K562 (cell line): ENCODE measurements at regions not wholly inside any gene's neighbourhood (a gene's known extent, or its start where the extent isn't known, plus 50 kb on each side); places are given as distances from the start of the nearest gene placed in this dataset.

Source experiments
- CBFA2T3 ChIP-seq: fragments of 450-650 bp; IDR thresholded peaks from 2 replicates; pipeline ENCODE4 v1.6.1; 2017
- CBX2 ChIP-seq: fragments of 200-600 bp; sonication (generic); IDR thresholded peaks from one replicate; pipeline ENCODE4 v1.6.1; 2012; ENCODE audit warnings: mild to moderate bottlenecking, low read length, inconsistent platforms; ENCODE audit not compliant: insufficient read depth, poor library complexity, severe bottlenecking
- CC2D1A ChIP-seq: fragments of 450-650 bp; IDR thresholded peaks from 2 replicates; pipeline ENCODE4 v1.6.1; 2017; ENCODE audit warnings: mild to moderate bottlenecking
- CEBPG ChIP-seq, 3 experiments: fragments of 200-800 bp in 1 of 3; sonication (Bioruptor generic) in 1 of 3; sonication (generic) in 1 of 3; formaldehyde crosslinking in 1 of 3; IDR thresholded peaks in 2 of 3; conservative IDR thresholded peaks in 1 of 3; 2 replicates each; pipeline versions ENCODE4 v1.6.1 to v1.8.0; 2016 to 2022; ENCODE audit warnings: missing compliant biosample characterization in 2 of 3, missing genetic modification characterization in 2 of 3, mild to moderate bottlenecking in 1 of 3, missing genetic modification reagents in 1 of 3
- CHCHD3 ChIP-seq: fragments of 250-450 bp; sonication (Bioruptor Pico); IDR thresholded peaks from 2 replicates; pipeline ENCODE4 v2.1.2; 2022; ENCODE audit warnings: mild to moderate bottlenecking
- EZH2 ChIP-seq: IDR thresholded peaks from 2 replicates; pipeline ENCODE4 v1.6.1; 2012; ENCODE audit warnings: low read depth, mild to moderate bottlenecking, inconsistent platforms, low read length, borderline replicate concordance
- FIP1L1 ChIP-seq: fragments of 200-400 bp; formaldehyde crosslinking; IDR thresholded peaks from 2 replicates; pipeline ENCODE4 v1.6.1; 2018; ENCODE audit warnings: mild to moderate bottlenecking, low read depth, low read length; ENCODE audit not compliant: poor library complexity, severe bottlenecking
- GABPA ChIP-seq: fragments of 200-800 bp; sonication (Bioruptor generic); conservative IDR thresholded peaks from 2 replicates; pipeline ENCODE4 v1.6.1; 2016; ENCODE audit warnings: low read depth, missing genetic modification characterization, missing compliant biosample characterization
- HDAC2 ChIP-seq: fragments of 450-650 bp; IDR thresholded peaks from 2 replicates; pipeline ENCODE4 v1.6.1; 2016; ENCODE audit warnings: mild to moderate bottlenecking
- HNRNPUL1 ChIP-seq: fragments of 200-400 bp; formaldehyde crosslinking; IDR thresholded peaks from 2 replicates; pipeline ENCODE4 v1.6.1; 2017; ENCODE audit warnings: low read length
- KHSRP ChIP-seq: fragments of 450-650 bp; IDR thresholded peaks from 2 replicates; pipeline ENCODE4 v1.6.1; 2017
- LARP7 ChIP-seq: fragments of 450-650 bp; IDR thresholded peaks from 2 replicates; pipeline ENCODE4 v1.6.1; 2016
- MBD2 ChIP-seq: sonication (generic); IDR thresholded peaks from 2 replicates; pipeline ENCODE4 v1.6.1; 2016; ENCODE audit warnings: low read depth, borderline replicate concordance
- NFRKB ChIP-seq: fragments of 450-650 bp; IDR thresholded peaks from 2 replicates; pipeline ENCODE4 v1.6.1; 2016; ENCODE audit warnings: low read depth
- RFX1 ChIP-seq: fragments of 450-650 bp; IDR thresholded peaks from 2 replicates; pipeline ENCODE4 v1.6.1; 2016; ENCODE audit warnings: mild to moderate bottlenecking, moderate library complexity
- RHOXF2B ChIP-seq: fragments of 250-450 bp; sonication (Bioruptor Pico); conservative IDR thresholded peaks from 2 replicates; pipeline ENCODE4 v1.5.1; 2021
- TAF15 ChIP-seq: fragments of 200-400 bp; formaldehyde crosslinking; IDR thresholded peaks from 2 replicates; pipeline ENCODE4 v1.6.1; 2017; ENCODE audit warnings: mild to moderate bottlenecking, low read depth, low read length, moderate library complexity
- TFAM ChIP-seq: fragments of 250-450 bp; sonication (Bioruptor Pico); conservative IDR thresholded peaks from 2 replicates; pipeline ENCODE4 v1.5.0; 2021; ENCODE audit warnings: mild to moderate bottlenecking, moderate library complexity
- ZNF212 ChIP-seq: fragments of 450-650 bp; formaldehyde crosslinking; IDR thresholded peaks from 2 replicates; pipeline ENCODE4 v1.4.0; 2020; ENCODE audit warnings: mild to moderate bottlenecking
- ZNF76 ChIP-seq: fragments of 250-450 bp; sonication (Bioruptor Pico); IDR thresholded peaks from 2 replicates; pipeline ENCODE4 v1.4.0; 2020; ENCODE audit warnings: mild to moderate bottlenecking, moderate library complexity, borderline replicate concordance
- ZNF830 ChIP-seq: fragments of 250-450 bp; sonication (Bioruptor Pico); IDR thresholded peaks from 2 replicates; pipeline ENCODE4 v1.5.0; 2021; ENCODE audit warnings: mild to moderate bottlenecking
- TF ChIP-seq, protein P1 (sequence below), 3 experiments: fragments of 200-800 bp in 1 of 3; fragments of 250-450 bp in 1 of 3; fragments of 450-650 bp in 1 of 3; sonication (Bioruptor Pico) in 1 of 3; sonication (Bioruptor generic) in 1 of 3; formaldehyde crosslinking in 1 of 3; IDR thresholded peaks; 2 replicates each; pipeline versions ENCODE4 v1.6.1 to v1.8.0; 2016 to 2022; ENCODE audit warnings: mild to moderate bottlenecking in 2 of 3, missing genetic modification characterization in 2 of 3, missing compliant biosample characterization in 1 of 3, moderate library complexity in 1 of 3
- TF ChIP-seq, protein P2 (sequence below): sonication (generic); formaldehyde crosslinking; IDR thresholded peaks from 2 replicates; pipeline ENCODE4 v1.8.1; 2022; ENCODE audit warnings: missing genetic modification reagents
- TF ChIP-seq, protein P3 (sequence below): fragments of 450-650 bp; formaldehyde crosslinking; conservative IDR thresholded peaks from 2 replicates; pipeline ENCODE4 v1.4.0; 2022; ENCODE audit warnings: mild to moderate bottlenecking, missing genetic modification characterization

DNA sequence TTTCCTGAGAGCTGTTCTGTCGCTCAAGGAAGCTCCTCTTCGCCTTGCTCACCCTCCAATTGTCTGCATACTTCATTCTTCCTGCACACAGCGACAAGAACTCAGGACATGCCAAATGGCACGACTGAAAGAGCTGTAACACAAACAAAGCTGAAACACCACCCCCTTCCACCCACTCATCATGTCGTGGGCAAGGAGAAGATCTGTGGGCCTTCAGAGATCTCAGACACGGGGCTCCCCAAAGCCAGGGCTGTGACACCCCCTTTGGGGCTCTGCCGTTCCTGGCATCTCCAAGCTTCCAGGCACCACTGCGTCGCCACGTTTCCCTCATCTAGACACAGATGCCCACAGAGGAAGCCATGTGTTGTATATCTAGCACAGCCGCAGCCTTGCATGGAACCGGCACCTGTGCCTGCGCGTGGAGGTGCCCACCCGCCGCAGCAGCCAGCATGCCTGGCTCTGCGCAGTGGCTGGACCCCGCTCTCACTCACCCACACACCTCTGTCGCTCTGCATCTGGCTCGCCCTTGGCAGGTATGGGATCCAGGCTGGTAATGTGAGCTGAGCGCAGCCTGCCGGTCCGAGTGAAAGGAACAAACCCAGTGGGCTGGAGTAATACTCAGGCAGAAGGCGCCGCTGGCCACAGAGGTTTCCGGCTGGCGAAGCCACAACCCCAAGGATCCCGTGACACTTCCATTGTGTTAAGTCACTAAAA is 676.4 kb upstream of the INTU start (continued):
- TF ChIP-seq CEBPG (CRISPR knock-in tag; IDR thresholded peaks at IDR 0.05) = no peak
- no peak for TF ChIP-seq CEBPG (tag; conservative IDR thresholded peaks at IDR 0.05 in 1 of 2, IDR thresholded peaks at IDR 0.05 in 1 of 2)
- TF ChIP-seq CBFA2T3 = no peak
- no peak for TF ChIP-seq EZH2
- no peak for TF ChIP-seq TAF15
- TF ChIP-seq ZNF830 (CRISPR knock-in tag) = no peak; the same call in 1 of the 2 replicates
- 0 out of 2 replicates have a peak, but pooled peaks have one; percentile 13 for TF ChIP-seq HDAC2
- TF ChIP-seq, protein P1, sequence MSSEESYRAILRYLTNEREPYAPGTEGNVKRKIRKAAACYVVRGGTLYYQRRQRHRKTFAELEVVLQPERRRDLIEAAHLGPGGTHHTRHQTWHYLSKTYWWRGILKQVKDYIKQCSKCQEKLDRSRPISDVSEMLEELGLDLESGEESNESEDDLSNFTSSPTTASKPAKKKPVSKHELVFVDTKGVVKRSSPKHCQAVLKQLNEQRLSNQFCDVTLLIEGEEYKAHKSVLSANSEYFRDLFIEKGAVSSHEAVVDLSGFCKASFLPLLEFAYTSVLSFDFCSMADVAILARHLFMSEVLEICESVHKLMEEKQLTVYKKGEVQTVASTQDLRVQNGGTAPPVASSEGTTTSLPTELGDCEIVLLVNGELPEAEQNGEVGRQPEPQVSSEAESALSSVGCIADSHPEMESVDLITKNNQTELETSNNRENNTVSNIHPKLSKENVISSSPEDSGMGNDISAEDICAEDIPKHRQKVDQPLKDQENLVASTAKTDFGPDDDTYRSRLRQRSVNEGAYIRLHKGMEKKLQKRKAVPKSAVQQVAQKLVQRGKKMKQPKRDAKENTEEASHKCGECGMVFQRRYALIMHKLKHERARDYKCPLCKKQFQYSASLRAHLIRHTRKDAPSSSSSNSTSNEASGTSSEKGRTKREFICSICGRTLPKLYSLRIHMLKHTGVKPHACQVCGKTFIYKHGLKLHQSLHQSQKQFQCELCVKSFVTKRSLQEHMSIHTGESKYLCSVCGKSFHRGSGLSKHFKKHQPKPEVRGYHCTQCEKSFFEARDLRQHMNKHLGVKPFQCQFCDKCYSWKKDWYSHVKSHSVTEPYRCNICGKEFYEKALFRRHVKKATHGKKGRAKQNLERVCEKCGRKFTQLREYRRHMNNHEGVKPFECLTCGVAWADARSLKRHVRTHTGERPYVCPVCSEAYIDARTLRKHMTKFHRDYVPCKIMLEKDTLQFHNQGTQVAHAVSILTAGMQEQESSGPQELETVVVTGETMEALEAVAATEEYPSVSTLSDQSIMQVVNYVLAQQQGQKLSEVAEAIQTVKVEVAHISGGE (CRISPR knock-in tag; IDR thresholded peaks at IDR 0.05) = peak in 1 of 3 experiments; percentile 10; a peak in 1 of 6 replicates
- TF ChIP-seq RFX1 = no peak
- TF ChIP-seq LARP7 = no peak
- TF ChIP-seq KHSRP = no peak
- no peak for TF ChIP-seq HNRNPUL1
- peak; percentile 83 for TF ChIP-seq FIP1L1
- TF ChIP-seq NFRKB = 0 out of 2 replicates have a peak, but pooled peaks have one; percentile 22
- TF ChIP-seq ZNF212 (CRISPR knock-in tag) = no peak
- no peak for TF ChIP-seq TFAM (CRISPR knock-in tag)
- TF ChIP-seq, protein P2, sequence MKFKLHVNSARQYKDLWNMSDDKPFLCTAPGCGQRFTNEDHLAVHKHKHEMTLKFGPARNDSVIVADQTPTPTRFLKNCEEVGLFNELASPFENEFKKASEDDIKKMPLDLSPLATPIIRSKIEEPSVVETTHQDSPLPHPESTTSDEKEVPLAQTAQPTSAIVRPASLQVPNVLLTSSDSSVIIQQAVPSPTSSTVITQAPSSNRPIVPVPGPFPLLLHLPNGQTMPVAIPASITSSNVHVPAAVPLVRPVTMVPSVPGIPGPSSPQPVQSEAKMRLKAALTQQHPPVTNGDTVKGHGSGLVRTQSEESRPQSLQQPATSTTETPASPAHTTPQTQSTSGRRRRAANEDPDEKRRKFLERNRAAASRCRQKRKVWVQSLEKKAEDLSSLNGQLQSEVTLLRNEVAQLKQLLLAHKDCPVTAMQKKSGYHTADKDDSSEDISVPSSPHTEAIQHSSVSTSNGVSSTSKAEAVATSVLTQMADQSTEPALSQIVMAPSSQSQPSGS (CRISPR knock-in tag) = no peak
- TF ChIP-seq GABPA (tag) = peak; percentile 34
- TF ChIP-seq CHCHD3 = no peak
- TF ChIP-seq, protein P3, sequence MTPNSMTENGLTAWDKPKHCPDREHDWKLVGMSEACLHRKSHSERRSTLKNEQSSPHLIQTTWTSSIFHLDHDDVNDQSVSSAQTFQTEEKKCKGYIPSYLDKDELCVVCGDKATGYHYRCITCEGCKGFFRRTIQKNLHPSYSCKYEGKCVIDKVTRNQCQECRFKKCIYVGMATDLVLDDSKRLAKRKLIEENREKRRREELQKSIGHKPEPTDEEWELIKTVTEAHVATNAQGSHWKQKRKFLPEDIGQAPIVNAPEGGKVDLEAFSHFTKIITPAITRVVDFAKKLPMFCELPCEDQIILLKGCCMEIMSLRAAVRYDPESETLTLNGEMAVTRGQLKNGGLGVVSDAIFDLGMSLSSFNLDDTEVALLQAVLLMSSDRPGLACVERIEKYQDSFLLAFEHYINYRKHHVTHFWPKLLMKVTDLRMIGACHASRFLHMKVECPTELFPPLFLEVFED (CRISPR knock-in tag) = no peak
- no peak for TF ChIP-seq RHOXF2B (CRISPR knock-in tag)
- TF ChIP-seq CBX2 = no peak
- TF ChIP-seq CC2D1A = no peak
- TF ChIP-seq ZNF76 (CRISPR knock-in tag) = no peak
- no peak; the same call in 1 of the 2 replicates for TF ChIP-seq MBD2
